Amygdala (tissue), 56 donors: ENCODE measurements at regions not wholly inside any gene's neighbourhood (a gene's known extent, or its start where the extent isn't known, plus 50 kb on each side); places are given as distances from the start of the nearest gene placed in this dataset.

Source experiments
- DNase-seq, 56 donors: peaks; one replicate each; lab custom pipeline; 2025; lab: John Stamatoyannopoulos, UW

GRCh38 chr4:4749137-4749536 is 110.3 kb upstream of the MSX1 start:
- no peak for DNase-seq

GRCh38 chr4:4746444-4746843 is 113.0 kb upstream of the MSX1 start:
- DNase-seq = no peak

- no peak for DNase-seq
These were observed 119.4 kb upstream of the MSX1 start for GRCh38 chr4:4740071-4740470.

- peak in 1 of 56 donors; percentile 8 for DNase-seq
These were observed 123.6 kb upstream of the MSX1 start for GRCh38 chr4:4735870-4736269.

GRCh38 chr4:4735136-4735750 is 124.2 kb upstream of the MSX1 start:
- no peak for DNase-seq

- no peak for DNase-seq
These were observed 125.0 kb upstream of the MSX1 start for GRCh38 chr4:4734425-4734824.

GRCh38 chr4:4733663-4734062 is 125.8 kb upstream of the MSX1 start:
- DNase-seq = no peak

- DNase-seq = no peak
These were observed 129.2 kb upstream of the MSX1 start for GRCh38 chr4:4730249-4730648.

- DNase-seq = no peak
These were observed 130.3 kb upstream of the MSX1 start for GRCh38 chr4:4729206-4729605.

- DNase-seq = no peak
These were observed 131.9 kb upstream of the MSX1 start for GRCh38 chr4:4727536-4727935.

- DNase-seq = no peak
These were observed 133.4 kb upstream of the MSX1 start for GRCh38 chr4:4726051-4726450.

GRCh38 chr4:4724321-4724720 is 135.1 kb upstream of the MSX1 start:
- DNase-seq = no peak

- no peak for DNase-seq
These were observed 137.8 kb upstream of the MSX1 start for GRCh38 chr4:4721636-4722035.

GRCh38 chr4:4720646-4721045 is 138.8 kb upstream of the MSX1 start:
- DNase-seq = no peak

- peak in 1 of 56 donors; percentile 17 for DNase-seq
These were observed 140.0 kb upstream of the MSX1 start for GRCh38 chr4:4719436-4719835.

- DNase-seq = no peak
These were observed 141.8 kb upstream of the MSX1 start for GRCh38 chr4:4717692-4718091.

GRCh38 chr4:4714331-4714730 is 145.1 kb upstream of the MSX1 start:
- no peak for DNase-seq

- DNase-seq = no peak
These were observed 146.5 kb upstream of the MSX1 start for GRCh38 chr4:4712800-4713528.

- no peak for DNase-seq
These were observed 147.6 kb upstream of the MSX1 start for GRCh38 chr4:4711902-4712301.

GRCh38 chr4:4709736-4710135 is 149.7 kb upstream of the MSX1 start:
- DNase-seq = no peak

GRCh38 chr4:4704267-4704666 is 155.2 kb upstream of the MSX1 start:
- no peak for DNase-seq

GRCh38 chr4:4697584-4697983 is 155.7 kb upstream of the STX18 start:
- DNase-seq = no peak

- DNase-seq = no peak
These were observed 154.7 kb upstream of the STX18 start for GRCh38 chr4:4696530-4696929.
